Anterior cingulate cortex (tissue), 58 donors: ENCODE measurements at regions not wholly inside any gene's neighbourhood (a gene's known extent, or its start where the extent isn't known, plus 50 kb on each side); places are given as distances from the start of the nearest gene placed in this dataset.

Experiments used
- DNase-seq, 58 donors: peaks; one replicate each; lab custom pipeline; 2025; lab: John Stamatoyannopoulos, UW

DNA sequence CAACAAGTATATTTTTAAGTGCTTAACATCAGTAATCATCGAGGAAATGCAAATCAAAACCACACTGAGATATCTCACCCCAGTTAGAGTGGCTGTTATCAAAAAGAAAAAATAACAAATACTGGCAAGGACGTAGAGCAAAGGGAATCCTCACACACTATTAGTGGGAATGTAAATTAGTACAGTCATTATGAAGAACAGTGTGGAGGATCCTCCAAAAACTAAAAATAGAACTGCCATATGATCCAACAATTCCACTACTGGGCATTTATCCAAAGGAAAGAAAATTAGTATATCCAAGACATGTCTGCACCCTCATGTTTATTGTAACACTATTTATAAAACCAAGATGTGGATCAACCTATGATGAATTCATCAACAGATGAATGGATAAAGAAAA is 149.0 kb upstream of the PWP1 start:
- DNase-seq = no peak

GRCh38 chr12:107537464-107538119 is 148.0 kb upstream of the PWP1 start:
- DNase-seq = no peak

DNA sequence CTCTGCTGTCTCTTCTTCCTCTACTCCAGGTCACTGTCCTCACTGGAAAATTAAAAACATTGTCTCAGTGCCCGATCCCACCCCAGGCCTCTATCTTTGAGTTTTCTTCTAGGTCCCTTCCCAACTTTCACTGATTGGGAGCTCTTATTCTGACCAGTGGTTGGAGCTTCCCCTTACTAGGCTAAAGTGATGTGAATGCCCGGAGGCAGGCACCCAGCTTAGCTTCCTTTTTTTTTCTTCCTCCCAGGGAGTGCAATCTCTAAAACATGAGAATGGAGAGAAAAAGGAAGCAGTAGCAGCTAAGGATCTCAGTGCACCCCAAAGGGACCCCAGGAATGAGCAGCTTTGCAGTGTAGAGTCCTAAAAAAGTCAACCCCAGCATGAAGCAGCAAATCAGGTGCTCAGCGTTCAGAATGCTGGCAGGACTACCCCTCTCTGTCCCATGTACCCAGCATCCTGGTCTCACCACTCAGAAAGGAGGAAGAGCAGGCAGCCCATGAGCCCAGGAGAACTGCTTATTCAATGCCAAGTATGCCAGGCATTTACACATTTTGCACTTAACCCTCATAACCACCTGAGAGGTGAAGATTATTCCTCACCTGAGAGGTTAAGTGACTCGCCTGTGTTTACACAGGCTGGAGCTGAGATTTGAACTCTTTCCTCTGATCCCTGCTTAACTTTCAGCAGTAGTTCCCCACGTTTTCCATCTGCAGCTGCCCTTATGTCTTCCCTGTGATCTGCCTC is 146.2 kb upstream of the PWP1 start:
- no peak for DNase-seq

DNA sequence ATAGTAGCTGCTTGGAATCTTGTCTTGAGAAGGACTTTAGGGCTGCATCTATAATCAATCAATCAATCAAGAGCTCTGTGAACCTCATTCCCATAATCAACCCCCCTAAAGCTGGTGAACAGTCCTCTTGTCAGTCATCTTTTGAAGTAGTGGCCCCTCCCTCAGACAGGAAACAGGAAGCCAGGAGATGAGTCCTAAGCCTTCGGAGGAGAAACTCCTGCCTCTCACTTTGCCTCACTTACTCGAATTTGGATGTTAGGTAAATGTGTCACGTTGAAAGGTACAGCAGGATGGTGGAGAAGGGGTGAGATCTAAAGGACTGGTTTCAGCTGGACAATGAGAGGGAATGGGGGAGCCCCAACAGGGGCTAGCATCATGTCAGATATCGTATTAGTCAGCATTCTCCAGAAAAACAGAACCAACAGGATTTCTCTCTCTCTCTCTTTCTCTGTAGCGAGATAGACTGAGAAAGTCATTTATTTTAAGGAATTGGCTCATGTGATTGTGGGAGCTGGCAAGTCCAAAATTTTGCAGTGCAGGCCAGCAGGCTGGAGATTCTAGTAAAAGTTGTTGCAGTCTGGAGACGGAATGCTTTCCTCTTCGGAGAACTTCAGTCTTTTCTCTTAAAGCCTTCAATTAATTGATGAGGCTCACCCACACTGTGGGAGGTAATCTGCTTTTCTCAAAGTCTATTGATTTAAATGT is 144.4 kb upstream of the PWP1 start:
- peak in 1 of 58 donors; percentile 4 for DNase-seq

DNA sequence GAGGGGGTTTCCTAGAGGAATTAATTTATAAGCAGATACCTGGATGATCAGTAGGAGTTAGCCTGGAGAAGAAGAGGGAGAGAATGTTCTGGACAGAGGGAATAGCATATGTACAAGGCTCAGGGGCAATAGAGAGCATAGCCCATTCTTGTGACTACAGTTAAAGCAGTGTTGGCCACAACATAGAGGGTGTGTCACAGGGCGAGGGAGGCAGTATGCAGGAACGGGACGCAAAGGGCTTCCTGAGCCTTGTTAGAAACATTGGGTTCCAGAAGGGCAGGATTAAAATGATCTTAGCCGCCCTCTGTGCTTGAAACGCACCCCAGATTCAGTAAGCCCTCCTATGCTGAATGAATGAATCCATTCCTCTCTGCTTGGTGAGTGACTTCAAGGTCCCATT is 142.2 kb upstream of the PWP1 start:
- DNase-seq = no peak

DNA sequence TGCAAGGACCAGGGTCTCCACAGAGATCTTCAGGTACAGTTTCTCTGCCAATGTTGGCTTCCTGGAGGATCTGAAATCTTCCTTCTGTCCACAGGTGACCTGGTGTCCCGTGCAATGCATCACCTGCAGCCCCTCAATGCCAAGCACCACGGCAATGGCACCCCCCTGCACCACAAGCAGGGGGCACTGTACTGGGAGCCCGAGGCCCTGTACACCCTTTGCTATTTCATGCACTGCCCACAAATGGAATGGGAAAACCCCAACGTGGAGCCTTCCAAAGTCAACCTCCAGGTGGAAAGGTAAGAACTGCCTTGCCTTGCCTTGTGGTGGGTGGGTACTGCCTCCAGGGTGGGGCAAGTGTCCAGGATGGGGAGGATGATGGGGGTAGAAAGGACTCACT is 141.8 kb upstream of the PWP1 start:
- DNase-seq = no peak

DNA sequence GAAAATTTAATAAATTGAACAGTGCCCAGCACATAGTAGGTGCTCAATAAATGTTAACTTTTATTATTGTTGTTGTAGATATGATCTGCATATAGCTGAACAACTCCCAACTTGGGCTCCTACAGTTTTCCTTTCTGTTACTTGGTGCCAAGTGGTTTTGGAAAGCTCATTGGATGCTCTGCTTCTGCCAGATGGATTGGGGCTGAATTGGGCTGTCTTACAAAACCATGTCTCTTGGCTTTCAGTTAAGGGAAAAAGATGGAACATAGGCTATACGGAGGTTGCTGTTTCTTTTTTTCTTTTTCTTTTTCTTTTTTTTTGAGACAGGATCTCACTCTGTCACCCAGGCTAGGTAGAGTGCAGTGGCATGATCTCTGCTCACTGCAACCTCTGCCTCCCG is 140.7 kb upstream of the PWP1 start:
- DNase-seq = peak in 10 of 58 donors; percentile 2 to 63 (median 10)

DNA sequence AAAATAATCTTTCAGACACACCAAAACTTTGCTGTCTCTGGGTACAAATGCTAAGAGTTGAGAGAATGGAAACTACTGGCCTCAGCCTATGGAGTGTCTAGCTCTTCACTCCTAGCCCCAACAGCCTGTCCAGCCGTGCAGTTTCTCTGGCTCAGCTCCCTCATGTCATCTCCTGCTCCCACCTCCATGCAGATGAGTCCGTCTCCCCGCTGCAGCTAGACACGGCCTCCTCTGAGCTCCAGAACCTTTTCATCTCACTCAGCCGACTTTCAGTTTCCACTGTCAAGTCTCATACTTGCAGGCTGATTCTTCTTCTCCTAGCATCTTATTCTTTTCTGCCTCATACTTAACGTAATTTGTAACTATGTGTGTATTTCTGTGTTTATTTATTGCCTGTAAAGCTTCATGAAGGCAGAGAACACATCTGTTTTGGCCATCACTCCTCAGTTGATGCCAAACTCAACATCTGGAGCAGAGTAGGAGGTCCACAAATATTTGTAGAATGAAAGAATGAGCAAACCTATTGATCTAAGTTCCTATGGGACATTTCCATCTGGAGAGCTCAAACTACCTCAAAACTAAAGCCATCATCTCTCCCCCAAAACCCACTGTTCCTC is 139.8 kb upstream of the PWP1 start:
- DNase-seq = no peak

DNA sequence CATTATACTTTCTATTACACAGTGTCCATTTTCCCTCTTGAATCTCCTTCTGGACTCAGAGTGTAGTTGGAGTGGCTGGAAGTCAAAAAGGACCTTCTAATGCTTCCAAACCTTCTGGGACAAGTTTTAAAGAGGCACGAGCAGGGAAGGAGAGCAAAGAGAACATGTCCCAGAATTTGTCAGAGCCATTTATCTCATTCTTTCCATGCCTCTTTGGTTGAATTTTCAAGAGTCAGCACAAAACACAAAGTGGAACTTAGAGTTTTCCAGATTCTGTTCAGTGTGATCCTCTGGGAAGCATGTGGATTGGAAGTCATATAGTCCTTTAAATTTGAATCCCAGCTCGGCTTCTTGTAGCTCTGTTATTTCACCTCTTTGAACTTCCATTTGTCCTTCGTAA is 138.2 kb upstream of the PWP1 start:
- no peak for DNase-seq

DNA sequence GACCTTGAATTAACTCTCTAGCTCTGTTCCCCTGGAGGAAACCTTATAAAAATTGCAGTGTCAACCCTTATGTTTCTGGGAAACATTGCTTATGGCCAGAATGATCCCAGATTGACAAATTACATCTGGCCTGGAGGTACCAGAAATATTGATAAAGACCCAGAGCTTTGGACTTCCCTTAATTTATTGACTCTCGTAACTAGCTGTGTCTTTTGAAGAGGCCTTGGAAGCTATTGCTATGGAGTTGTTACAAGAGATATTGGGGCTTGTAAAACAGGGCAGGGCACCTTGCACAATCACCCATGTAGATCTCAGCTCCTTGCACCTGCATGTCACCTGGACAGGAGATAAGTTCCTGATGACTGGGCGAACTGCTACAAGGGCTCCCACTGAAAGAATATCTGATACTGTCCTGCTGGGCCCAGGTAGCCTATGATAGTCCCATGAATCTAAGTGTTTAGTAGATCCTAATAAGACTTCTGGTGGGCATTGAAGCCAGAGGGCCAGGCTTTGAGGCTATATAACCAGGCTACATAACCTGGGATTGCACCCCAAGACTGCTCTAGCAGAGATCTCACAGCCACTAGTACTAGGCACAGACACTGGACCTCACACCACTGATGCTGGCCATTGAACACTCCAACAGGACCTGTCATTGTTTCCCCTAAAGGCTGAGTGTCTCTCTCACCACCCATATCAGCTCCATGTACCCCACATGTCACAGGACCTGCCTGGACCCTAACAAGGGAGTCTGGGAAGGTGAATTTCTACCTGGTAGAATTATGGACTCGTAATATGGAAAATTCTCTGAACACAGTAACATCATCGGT is 135.7 kb upstream of the PWP1 start:
- DNase-seq = no peak

DNA sequence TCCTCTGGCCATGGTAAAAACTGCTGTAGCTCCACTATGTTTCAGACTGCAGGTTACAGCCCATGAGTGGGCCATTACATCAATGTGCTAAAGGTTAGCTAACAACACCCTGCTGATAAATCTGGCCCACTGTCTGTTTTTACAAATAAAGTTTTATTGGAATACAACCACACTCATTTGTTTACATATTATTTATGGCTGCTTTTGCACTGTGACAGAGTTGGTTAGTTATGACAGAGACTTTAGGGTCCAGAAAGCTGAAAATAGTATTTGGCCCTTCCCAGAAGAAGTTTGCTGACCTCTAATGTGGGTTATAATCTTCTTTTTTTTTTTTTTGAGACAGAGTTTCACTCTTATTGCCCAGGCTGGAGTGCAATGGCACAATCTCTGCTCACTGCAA is 134.2 kb upstream of the PWP1 start:
- no peak for DNase-seq

DNA sequence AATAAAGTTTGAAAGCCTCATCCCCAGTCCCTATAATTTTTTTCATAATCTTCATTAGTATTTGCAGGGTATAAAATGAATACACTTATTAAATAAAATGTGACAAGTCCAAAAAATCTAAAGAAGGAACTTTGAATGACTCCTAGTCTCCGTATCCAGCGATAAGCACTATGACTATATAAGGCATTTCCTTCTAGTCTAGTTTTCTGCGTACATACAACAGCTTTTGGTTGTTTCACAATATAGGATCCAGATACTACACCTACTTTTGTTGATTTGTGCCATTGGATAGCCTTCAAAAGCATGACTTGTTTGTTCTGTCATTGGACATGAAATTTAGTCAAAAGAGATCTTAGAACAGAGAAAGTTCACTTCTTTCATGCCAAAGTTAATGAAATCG is 133.3 kb upstream of the PWP1 start:
- DNase-seq = no peak

GRCh38 chr12:107553211-107553765 is 132.3 kb upstream of the PWP1 start:
- DNase-seq = no peak

DNA sequence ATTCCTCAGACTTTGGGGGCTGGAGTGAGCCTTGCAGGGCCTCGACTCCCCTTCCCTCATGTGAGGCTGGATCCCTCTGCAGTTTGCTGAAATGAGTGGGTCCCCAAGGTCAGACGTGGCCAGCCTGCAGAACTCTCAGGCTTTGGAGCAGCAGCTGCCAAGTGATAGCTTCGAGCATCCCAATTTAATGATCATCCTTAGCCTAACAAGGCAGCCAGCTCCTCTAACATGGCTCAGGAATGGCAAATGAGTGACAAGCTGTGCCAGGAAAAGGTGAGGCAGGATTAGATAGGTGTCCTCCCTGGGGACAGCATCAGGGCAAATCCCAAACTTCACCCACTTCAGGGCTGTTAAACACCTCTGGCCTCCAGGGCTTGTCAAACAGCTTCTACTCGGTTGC is 130.7 kb upstream of the PWP1 start:
- no peak for DNase-seq

DNA sequence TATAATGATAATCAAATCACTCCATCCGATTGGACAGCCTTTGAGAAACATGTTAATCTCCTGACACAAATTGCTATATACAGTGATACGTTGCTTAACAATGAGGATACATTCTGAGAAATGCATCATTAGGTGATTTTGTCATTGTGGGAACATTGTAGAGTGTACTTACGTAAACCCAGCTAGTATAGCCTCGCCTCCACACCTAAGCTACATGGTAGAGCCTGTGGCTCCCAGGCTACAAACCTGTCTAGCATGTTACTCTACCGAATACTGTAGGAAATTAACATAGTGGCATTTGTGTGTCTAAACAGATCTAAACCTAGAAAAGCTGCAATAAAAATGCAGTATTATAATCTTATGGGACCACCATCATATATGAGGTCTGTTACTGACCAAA is 128.6 kb upstream of the PWP1 start:
- no peak for DNase-seq

DNA sequence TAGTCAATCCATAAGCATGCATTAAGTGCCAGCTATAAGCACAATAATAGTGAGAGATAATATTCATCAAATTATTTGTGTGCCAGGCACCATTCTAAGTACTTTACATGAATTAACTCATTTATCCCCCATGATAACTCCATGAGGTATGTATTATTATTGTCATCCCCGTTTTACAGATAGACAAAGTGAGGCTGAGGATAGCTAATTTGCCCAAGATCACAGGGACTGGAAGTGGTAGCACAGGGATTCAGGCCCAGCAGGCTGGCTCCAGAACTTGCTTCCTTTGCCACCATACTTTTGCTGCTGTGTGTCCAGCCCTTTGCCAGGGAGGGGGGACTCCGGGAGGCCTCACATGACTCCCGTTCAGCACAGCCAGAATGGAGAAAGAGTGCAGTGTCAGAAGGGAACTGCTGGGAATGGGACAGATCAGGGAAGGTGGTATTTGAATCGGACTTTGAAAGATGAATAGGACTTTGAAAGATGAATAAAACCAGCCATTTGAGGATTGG is 128.0 kb upstream of the PWP1 start:
- no peak for DNase-seq

DNA sequence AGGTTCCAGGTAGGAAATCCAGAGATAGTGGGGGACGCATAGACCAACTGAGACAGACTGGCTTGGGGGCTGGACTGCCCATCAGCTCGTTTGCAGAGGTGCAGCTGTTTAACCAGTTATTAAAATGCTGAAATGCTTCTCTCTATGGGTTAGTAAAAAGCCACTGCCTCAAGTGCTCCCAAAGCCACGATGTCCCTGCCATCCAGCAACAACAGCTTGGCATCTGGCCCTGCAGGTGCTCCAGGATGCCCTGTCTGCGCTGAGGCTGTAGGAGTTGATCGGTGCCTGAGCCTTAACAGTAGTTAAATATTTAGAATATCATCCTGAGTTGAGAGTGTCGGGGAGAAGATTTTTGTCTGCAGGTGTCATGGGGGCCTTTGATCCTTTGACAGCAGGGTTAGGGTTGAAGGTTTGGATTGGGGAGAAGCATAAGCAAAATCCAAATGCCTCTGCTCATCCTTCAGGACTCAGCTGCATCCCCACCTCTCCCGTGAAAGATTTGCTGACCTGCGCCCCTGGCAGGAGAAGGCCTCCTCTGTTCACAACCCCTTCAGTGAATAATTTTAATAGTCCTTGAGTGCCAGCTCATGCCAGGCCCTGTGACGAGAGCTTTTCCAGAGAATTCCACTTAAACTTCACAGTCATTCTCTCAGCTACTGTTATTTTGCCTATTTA is 127.3 kb upstream of the PWP1 start:
- no peak for DNase-seq

DNA sequence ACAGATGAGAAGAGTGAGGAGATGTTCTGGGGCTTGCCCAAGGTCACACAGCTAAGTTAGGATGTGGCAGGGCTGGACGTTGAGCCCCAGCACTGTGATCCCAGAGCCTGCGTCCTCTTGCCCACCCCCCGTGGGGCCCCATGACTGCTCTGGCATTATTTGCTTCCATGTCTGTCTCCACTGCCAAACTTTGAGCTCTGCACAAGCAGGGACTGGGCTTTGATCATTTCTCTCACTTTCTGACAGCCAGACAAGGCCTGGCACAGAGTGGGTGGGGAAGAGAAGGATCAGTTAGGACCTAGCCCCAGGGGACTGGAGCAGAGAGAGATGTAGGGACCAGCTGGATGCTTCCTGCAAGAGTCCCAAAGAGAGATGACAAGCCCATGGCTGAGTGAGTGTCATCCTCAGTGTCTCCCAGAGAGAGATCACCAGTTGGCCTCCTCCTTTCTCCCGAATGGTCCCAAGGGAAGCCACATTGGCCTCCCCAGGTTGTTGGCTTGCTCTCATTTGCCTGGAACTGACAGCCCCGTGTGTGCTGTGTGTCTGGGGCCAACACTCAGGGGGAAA is 126.7 kb upstream of the PWP1 start:
- no peak for DNase-seq
